Motor neuron (in vitro differentiated cells): ENCODE measurements at regions not wholly inside any gene's neighbourhood (a gene's known extent, or its start where the extent isn't known, plus 50 kb on each side); places are given as distances from the start of the nearest gene placed in this dataset.
"Not testable (repeated sequence)": the region's sequence is repeated elsewhere in the genome, so short reads cannot be mapped to it uniquely, and the experiment has no call there.

Experiments used
- ATAC-seq, 8 experiments: fragments of 200-7000 bp; cut with Tn5 transposase; replicated peaks in 6 of 8; 2 replicates each; pipeline ENCODE4 v1.8.0; 2021; ENCODE audit warnings: mild to moderate bottlenecking in 8 of 8, moderate library complexity in 8 of 8
- H3K27ac ChIP-seq, 2 donors: fragments of 250-450 bp; sonication (Bioruptor Pico); 2 replicates each; pipeline ENCODE4 v1.9.0; 2021; ENCODE audit warnings: antibody characterized with exemption in 2 of 2, mild to moderate bottlenecking in 2 of 2, moderate library complexity in 1 of 2
- H3K4me1 ChIP-seq, 2 donors: fragments of 250-450 bp; sonication (Bioruptor Pico); replicated peaks in 1 of 2; 2 replicates each; pipeline ENCODE4 v1.6.1; 2021; ENCODE audit warnings: antibody characterized with exemption in 2 of 2, mild to moderate bottlenecking in 2 of 2, moderate library complexity in 1 of 2
- H3K4me3 ChIP-seq, 5 donors: fragments of 250-450 bp; sonication (Bioruptor Pico); 2 replicates each; pipeline ENCODE4 v1.9.0; 2021; ENCODE audit warnings: antibody characterized with exemption in 5 of 5, mild to moderate bottlenecking in 5 of 5, moderate library complexity in 4 of 5
- WGBS, 10 experiments: fragments of 450-650 bp; shearing (Covaris generic); methylation state at CpG; one replicate each; pipeline ENCODE4 v1.0.0; 2022; 5-methylcytosine and 5-hydroxymethylcytosine counted together
- in situ Hi-C, 9 experiments: fragments of 400-800 bp; cut with MboI; loops; one replicate each; pipeline ENCODE4 v1.15.0; 2021; ENCODE audit warnings: low sequenced_read_pairs in 9 of 9, low pct_unique_long_range_greater_than_20kb in 2 of 9; ENCODE audit not compliant: unreplicated experiment in 9 of 9

GRCh38 chr17:71790791-71791190, 330.0 kb upstream of the SOX9 start:
- H3K27ac ChIP-seq, result no peak overlapping the region
- no peak for ATAC-seq

DNA sequence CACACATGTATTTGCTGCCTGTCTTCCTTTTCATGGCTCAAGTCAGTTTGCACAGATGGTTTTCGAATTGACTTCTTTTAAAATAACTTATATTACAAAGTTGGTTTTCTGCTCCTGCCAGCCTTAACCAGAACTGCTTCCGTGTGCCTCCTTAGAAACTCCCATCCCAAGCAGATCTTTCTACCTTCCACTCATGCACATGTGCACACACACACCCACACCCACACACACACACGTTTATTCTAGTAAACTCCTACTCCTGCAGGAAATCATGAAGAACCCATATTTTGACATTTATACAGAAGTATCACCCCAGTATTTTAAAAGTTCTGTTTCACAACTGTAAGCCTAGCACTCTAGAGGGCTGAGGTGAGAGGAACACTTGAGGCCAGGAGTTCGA, 329.5 kb upstream of the SOX9 start:
- in situ Hi-C loops, result no loop called here

More at GRCh38 chr17:71790791-71791190, 330.0 kb upstream of the SOX9 start:
- no peak overlapping the region for H3K4me3 ChIP-seq
- 0 to 100% (median 90%) methylated on average over 1 to 4 of the region's 4 CpGs; no CpG with 5 or more reads in 1 of the 10 experiments for WGBS, 10 experiments
- peaks cover 0 to 8% of the 10 kb centered on the region in 2 donors for H3K4me1 ChIP-seq
- in situ Hi-C loops, result no loop called here

GRCh38 chr17:71792966-71793365, 327.9 kb upstream of the SOX9 start:
- no peak overlapping the region for H3K4me3 ChIP-seq
- 8 to 80% (median 50%) methylated on average over 1 to 7 of the region's 7 CpGs; no CpG with 5 or more reads in 1 of the 10 experiments for WGBS, 10 experiments
- no peak overlapping the region for H3K27ac ChIP-seq
- ATAC-seq, result peak in 3 of 8 experiments; percentile 83 to 96 (median 96)
- peaks cover 0 to 5% of the 10 kb centered on the region in 2 donors for H3K4me1 ChIP-seq
- in situ Hi-C loops, result no loop called here

More for the DNA sequence above, 329.5 kb upstream of the SOX9 start:
- Histone ChIP-seq H3K4me3 (no peak overlapping the region), H3K27ac (no peak overlapping the region), H3K4me1 (peaks cover 0 to 8% of the 10 kb centered on the region in 2 donors)
- no peak for ATAC-seq
- WGBS, 10 experiments, result 9 to 100% (median 61%) methylated on average over 1 to 4 of the region's 4 CpGs; no CpG with 5 or more reads in 1 of the 10 experiments

GRCh38 chr17:71793518-71793917, 327.3 kb upstream of the SOX9 start:
- H3K4me3 ChIP-seq, result no peak overlapping the region
- H3K27ac ChIP-seq, result no peak overlapping the region
- ATAC-seq, result peak in 2 of 8 experiments; percentile 17 to 55
- 0 to 95% (median 83%) methylated on average over 1 to 2 of the region's 2 CpGs; no CpG with 5 or more reads in 1 of the 10 experiments for WGBS, 10 experiments
- in situ Hi-C loops, result no loop called here
- no peaks in the 10 kb centered on the region for H3K4me1 ChIP-seq

DNA sequence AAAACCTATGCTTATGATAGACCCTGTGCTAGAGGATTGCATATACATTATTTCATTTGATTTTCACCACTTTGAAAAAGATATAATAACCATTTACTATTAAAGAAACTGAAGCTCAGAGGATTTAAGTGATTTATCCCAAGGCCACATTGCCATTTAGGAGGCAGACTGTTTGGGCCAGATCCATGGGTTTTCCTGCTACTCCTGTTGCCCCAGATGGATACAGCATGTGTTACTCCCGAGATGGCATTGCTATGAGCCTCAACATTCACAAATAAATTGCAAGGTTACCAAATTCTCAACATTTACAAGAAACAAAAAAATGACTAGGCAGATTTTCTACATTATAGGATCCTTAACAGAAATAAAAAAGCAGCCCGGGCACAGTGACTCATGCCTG, 322.1 kb upstream of the SOX9 start:
- ATAC-seq, result no peak
- WGBS, 10 experiments, result 0 to 83% (median 50%) methylated on average over 1 to 2 of the region's 2 CpGs; no CpG with 5 or more reads in 4 of the 10 experiments
- peaks cover 0 to 3% of the 10 kb centered on the region in 2 donors for H3K4me1 ChIP-seq
- in situ Hi-C loops, result no loop called here
- H3K4me3 ChIP-seq, result no peak overlapping the region
- no peak overlapping the region for H3K27ac ChIP-seq

DNA sequence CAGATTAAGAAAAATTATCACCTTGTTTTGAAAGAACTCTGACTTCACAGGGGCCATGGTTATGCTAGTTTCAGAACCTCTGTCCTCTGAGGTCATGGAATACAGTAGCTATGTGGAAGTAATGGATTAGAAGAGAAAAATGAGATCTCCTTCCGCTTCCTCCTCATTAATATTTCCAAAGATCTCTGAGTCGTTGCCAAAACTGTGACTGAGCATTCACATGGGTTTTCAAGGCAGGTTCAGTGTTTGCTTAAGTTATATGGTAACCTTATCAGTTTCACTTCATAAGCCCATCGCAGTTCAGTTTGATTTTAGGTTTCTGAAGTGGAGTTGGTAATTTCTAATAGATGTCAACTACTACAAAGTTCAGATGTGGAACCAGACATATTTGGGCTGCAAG, 321.2 kb upstream of the SOX9 start:
- Histone ChIP-seq H3K27ac (no peak overlapping the region), H3K4me3 (no peak overlapping the region), H3K4me1 (peaks cover 0 to 3% of the 10 kb centered on the region in 2 donors)
- ATAC-seq, result no peak
- WGBS, 10 experiments, result 57 to 93% (median 82%) methylated on average over 1 to 3 of the region's 3 CpGs
- in situ Hi-C loops, result no loop called here

DNA sequence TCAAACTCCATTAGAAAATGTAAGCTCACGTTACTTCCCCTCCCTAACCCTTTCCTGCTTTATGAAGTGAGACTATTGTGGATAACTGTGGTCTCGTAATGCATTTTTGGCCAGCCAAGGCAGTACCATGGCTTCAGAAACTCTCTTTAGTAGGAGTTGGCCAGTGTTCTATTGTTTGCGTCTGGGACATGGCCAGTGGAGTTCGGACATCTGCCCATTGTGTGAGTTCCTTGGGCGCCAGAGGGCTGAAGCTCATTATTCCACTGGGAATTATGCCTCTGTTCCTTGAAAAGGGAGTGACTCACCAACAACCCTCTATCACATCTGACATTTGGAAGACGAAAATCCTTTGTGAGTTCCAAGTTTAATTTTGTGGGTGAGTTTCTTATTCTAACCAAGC, 319.5 kb upstream of the SOX9 start:
- 0 to 92% (median 57%) methylated on average over 1 to 6 of the region's 6 CpGs; no CpG with 5 or more reads in 3 of the 10 experiments for WGBS, 10 experiments
- Histone ChIP-seq H3K4me1 (peaks cover 0 to 3% of the 10 kb centered on the region in 2 donors), H3K4me3 (no peak overlapping the region), H3K27ac (no peak overlapping the region)
- ATAC-seq, result peak in 7 of 8 experiments; percentile 27 to 70 (median 60)
- in situ Hi-C loops, result no loop called here

DNA sequence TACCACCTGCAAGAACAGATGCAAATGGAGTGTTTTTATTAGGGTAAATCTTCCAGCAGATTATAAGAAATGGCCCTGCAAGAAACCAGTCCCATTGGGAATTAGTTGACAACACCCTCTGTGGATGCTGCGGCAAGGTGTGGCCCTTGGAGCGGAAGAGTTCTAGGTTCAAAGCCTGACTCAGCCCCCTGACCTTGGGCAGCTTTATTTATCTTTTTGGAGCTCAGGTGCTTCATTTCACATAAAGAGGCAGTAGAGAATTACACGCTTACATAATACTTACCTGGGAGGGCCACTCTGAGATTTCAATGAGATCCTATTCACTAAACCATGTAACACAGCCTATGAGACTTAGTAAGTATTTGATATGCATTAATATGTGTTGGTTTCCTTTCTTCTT, 318.2 kb upstream of the SOX9 start:
- in situ Hi-C loops, result no loop called here
- Histone ChIP-seq H3K4me1 (peaks cover 0 to 3% of the 10 kb centered on the region in 2 donors), H3K4me3 (no peak overlapping the region), H3K27ac (no peak overlapping the region)
- WGBS, 10 experiments, result 76 to 100% (median 100%) methylated on average over 1 to 3 of the region's 3 CpGs; no CpG with 5 or more reads in 2 of the 10 experiments
- ATAC-seq, result no peak

GRCh38 chr17:71803656-71804284, 317.1 kb upstream of the SOX9 start:
- WGBS, 10 experiments, result 29 to 100% (median 83%) methylated on average over 1 of the region's 1 CpG; no CpG with 5 or more reads in 1 of the 10 experiments
- Histone ChIP-seq H3K4me1 (peaks cover 0 to 3% of the 10 kb centered on the region in 2 donors), H3K27ac (no peak overlapping the region), H3K4me3 (no peak overlapping the region)
- ATAC-seq, result no peak
- in situ Hi-C loops, result no loop called here

- in situ Hi-C loops, result no loop called here
- H3K27ac ChIP-seq, result no peak overlapping the region
- H3K4me1 ChIP-seq, result no peaks in the 10 kb centered on the region
- H3K4me3 ChIP-seq, result no peak overlapping the region
- no peak for ATAC-seq
Measured at GRCh38 chr17:71809537-71809936, 311.3 kb upstream of the SOX9 start.

DNA sequence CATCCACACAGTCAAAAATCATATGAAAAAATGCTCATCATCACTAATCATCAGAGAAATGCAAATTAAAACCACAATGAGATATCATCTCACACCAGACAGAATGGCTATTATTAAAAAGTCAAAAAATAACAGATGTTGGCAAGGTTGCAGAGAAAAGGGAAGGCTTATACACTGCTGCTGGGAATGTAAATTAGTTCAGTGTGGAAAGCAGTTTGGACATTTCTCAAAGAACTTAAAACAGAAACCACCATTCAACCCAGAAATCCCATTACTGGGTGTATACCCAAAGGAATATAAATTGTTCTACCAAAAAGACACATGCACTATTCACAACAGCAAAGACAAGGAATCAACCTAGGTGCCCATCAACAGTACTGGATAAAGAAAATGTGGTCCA, 307.0 kb upstream of the SOX9 start:
- H3K27ac ChIP-seq, H3K4me3 ChIP-seq, in situ Hi-C loops, H3K4me1 ChIP-seq: not testable (repeated sequence)
- peak in 2 of 8 experiments; percentile 58 to 72 for ATAC-seq

DNA sequence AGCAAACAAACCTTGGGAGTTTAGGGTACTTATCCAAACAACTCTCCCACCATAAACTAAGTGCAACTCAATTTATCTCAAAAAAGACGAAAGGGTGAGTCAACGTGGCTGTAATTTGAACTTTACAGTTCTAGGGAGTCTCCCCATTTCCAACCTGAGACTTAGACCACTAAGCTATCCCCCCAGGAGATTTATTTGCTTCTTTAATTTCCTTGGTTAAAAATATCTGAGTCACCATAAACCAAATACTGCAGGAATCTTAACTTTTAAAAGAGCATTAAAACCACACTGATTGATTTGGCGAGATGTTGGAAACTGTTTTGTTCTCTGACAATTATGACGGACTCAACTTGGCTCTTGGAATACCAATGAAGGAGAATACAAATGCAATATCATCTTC, 299.3 kb upstream of the SOX9 start:
- H3K4me3 ChIP-seq, result no peak overlapping the region
- in situ Hi-C loops, result no loop called here
- no peak overlapping the region for H3K27ac ChIP-seq
- peaks cover 9 to 13% of the 10 kb centered on the region in 2 donors for H3K4me1 ChIP-seq
- ATAC-seq, result no peak
- WGBS, 10 experiments, result 34 to 100% (median 91%) methylated on average over 1 to 4 of the region's 4 CpGs; no CpG with 5 or more reads in 1 of the 10 experiments

- H3K27ac ChIP-seq, result no peak overlapping the region
- H3K4me1 ChIP-seq, result peaks cover 20 to 34% of the 10 kb centered on the region in 2 donors
- 14 to 91% (median 81%) methylated on average over 1 to 3 of the region's 4 CpGs; no CpG with 5 or more reads in 2 of the 10 experiments for WGBS, 10 experiments
- H3K4me3 ChIP-seq, result no peak overlapping the region
- no peak for ATAC-seq
- in situ Hi-C loops, result no loop called here
Measured at GRCh38 chr17:71824671-71825070, 296.1 kb upstream of the SOX9 start.

- no peak for ATAC-seq
- H3K4me1 ChIP-seq, result peaks cover 22 to 37% of the 10 kb centered on the region in 2 donors
- 6 to 100% (median 71%) methylated on average over 1 to 4 of the region's 4 CpGs; no CpG with 5 or more reads in 1 of the 10 experiments for WGBS, 10 experiments
- no peak overlapping the region for H3K4me3 ChIP-seq
- in situ Hi-C loops, result no loop called here
- no peak overlapping the region for H3K27ac ChIP-seq
Measured at GRCh38 chr17:71825687-71826086, 295.1 kb upstream of the SOX9 start.
